Activated CD4-positive, alpha-beta memory T cell treated with anti-CD3 and anti-CD28 coated beads for 36 hours (primary cell): ENCODE measurements at regions not wholly inside any gene's neighbourhood (a gene's known extent, or its start where the extent isn't known, plus 50 kb on each side); places are given as distances from the start of the nearest gene placed in this dataset.
"Not testable (repeated sequence)": the region's sequence is repeated elsewhere in the genome, so short reads cannot be mapped to it uniquely, and the experiment has no call there.

Source experiments
- CTCF ChIA-PET: fragments of 350-600 bp; sonication (Branson Sonifier 250); formaldehyde crosslinking; loops from one replicate; lab custom pipeline; 2021; ENCODE audit warnings: antibody characterized with exemption, inconsistent platforms; lab: Charles Lee
- POLR2A ChIA-PET: fragments of 350-600 bp; sonication (Branson Sonifier 250); formaldehyde crosslinking; loops from one replicate; lab custom pipeline; 2021; ENCODE audit warnings: antibody characterized with exemption; lab: Charles Lee
- DNase-seq: peaks from one replicate; pipeline ENCODE4 v3.0.0-alpha.2; 2020
- H3K27ac Mint-ChIP-seq: one replicate; pipeline ENCODE4 v1.8.0; 2021; ENCODE audit warnings: mixed read lengths
- H3K27me3 Mint-ChIP-seq: one replicate; pipeline ENCODE4 v1.8.0; 2021; ENCODE audit warnings: mixed read lengths
- H3K36me3 Mint-ChIP-seq: one replicate; pipeline ENCODE4 v1.8.0; 2021; ENCODE audit warnings: mixed read lengths
- H3K4me1 Mint-ChIP-seq: one replicate; pipeline ENCODE4 v1.8.0; 2021; ENCODE audit warnings: low read depth, mixed read lengths
- H3K4me3 Mint-ChIP-seq: one replicate; pipeline ENCODE4 v1.8.0; 2021; ENCODE audit warnings: mild to moderate bottlenecking, mixed read lengths
- H3K9me3 Mint-ChIP-seq: one replicate; pipeline ENCODE4 v1.8.0; 2021; ENCODE audit warnings: mixed read lengths
- intact Hi-C: fragments of 100-400 bp; cut with micrococcal nuclease; formaldehyde crosslinking; loops from one replicate; pipeline ENCODE4 v1.15.1; 2023

DNA sequence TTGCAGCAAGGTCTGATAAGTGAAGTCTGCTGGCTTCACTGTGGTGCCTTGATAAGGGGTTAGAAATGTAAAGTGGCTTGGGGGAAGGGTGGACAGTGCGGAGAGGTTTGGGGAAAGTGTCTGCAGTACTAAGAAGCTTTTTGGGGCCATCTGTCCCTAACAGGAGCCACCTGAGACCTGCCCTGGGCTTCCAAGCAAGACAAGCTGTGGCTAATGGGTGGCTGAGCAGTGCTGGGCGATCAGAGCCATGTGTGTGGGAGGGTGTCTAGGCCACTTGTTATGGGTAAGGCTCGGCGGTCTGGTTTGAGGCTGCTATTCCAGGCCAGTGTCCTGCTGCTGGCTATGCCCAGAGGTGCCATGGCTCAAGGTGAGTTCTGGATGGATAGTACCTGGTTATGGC, 185.4 kb upstream of the MTMR8 start:
- no peak overlapping the region for H3K27ac Mint-ChIP-seq
- no peaks in the 10 kb centered on the region for H3K4me1 Mint-ChIP-seq
- H3K36me3 Mint-ChIP-seq, result no peaks in the 10 kb centered on the region
- H3K27me3 Mint-ChIP-seq, result no peaks in the 10 kb centered on the region
- H3K4me3 Mint-ChIP-seq, result no peak overlapping the region
- POLR2A ChIA-PET, result no interaction called here
- no peak for DNase-seq
- intact Hi-C loops, result no loop called here
- CTCF ChIA-PET, result no interaction called here
- peaks cover 4% of the 10 kb centered on the region for H3K9me3 Mint-ChIP-seq

DNA sequence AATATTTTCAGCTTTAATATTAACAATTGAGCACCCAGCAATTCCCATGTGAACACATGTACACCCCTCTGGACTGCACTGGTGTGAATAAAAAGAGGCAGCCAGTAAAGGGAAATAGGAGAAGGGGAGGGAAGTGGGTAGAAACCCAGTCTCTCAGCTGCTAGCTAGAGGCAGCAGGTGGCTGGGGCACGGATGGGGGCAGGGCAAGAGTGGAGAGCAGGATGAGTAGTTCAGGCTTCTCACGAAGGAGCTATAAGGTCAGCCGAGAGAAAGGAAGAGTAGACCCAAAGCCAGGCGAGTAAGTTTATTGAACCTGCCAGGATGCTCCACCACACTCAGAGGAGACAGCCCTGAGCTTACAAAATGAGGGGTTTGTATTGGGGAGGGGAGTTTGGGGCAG, 184.8 kb upstream of the MTMR8 start:
- no peaks in the 10 kb centered on the region for H3K27me3 Mint-ChIP-seq
- CTCF ChIA-PET, result no interaction called here
- intact Hi-C loops, result no loop called here
- H3K36me3 Mint-ChIP-seq, result no peaks in the 10 kb centered on the region
- peak; percentile 12 for DNase-seq
- H3K4me1 Mint-ChIP-seq, result no peaks in the 10 kb centered on the region
- POLR2A ChIA-PET, result no interaction called here
- peaks cover 6% of the 10 kb centered on the region for H3K9me3 Mint-ChIP-seq
- no peak overlapping the region for H3K27ac Mint-ChIP-seq
- H3K4me3 Mint-ChIP-seq, result no peak overlapping the region

DNA sequence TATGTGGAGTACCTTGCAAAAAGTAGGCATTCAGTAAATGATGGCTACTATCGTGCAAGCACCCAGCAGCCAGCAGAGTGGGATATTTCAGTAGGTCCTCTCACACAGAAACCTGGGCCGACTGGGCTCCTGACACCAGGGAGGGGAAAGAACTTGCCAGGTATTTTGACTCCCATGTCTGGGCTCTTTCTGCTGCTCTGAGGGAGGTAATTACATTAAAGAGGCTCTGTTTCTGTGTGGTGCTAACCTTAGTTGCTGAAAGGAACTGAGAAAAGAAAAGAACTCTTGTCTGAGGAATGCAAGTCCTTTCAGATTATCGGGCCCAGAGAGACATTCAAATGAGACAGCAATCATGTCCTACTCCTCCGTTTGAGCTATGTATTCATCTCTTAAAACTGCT, 175.8 kb upstream of the MTMR8 start:
- H3K9me3 Mint-ChIP-seq, result peaks cover 3% of the 10 kb centered on the region
- ChIA-PET POLR2A (no interaction called here), CTCF (interaction anchor here (1.4 kb wide), 1 partner anchor 881 kb away, joined by 3 read pairs; no protein-coding TSS in a partner anchor)
- H3K36me3 Mint-ChIP-seq, result peaks cover 1% of the 10 kb centered on the region
- intact Hi-C loops, result no loop called here
- H3K4me1 Mint-ChIP-seq, result no peaks in the 10 kb centered on the region
- no peaks in the 10 kb centered on the region for H3K27me3 Mint-ChIP-seq
- no peak overlapping the region for H3K4me3 Mint-ChIP-seq
- no peak overlapping the region for H3K27ac Mint-ChIP-seq
- no peak for DNase-seq

DNA sequence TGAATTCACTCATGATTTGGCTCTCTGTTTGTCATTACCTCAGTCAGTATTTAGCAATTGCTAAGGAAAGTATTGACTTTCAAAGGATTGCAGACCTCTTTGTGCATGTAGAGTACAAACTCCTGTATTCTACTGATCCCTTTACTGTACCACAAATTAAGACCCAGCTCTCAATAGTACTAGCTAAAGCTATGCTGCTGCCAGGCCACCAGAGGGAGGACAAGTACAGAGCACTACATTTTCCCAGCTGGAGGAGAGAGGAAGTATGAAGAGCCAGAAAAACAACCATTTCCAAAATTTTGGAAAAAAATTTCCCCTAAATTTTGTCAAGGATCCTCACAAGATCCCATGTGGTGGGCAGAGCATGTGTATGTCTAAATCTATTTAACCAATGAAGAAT, 175.0 kb upstream of the MTMR8 start:
- Mint-ChIP-seq H3K36me3 (peaks cover 1% of the 10 kb centered on the region), H3K27ac (no peak overlapping the region), H3K27me3 (no peaks in the 10 kb centered on the region), H3K4me1 (no peaks in the 10 kb centered on the region), H3K9me3 (no peaks in the 10 kb centered on the region), H3K4me3 (no peak overlapping the region)
- intact Hi-C loops, result no loop called here
- DNase-seq, result no peak
- ChIA-PET CTCF (interaction anchor here (1.4 kb wide), 1 partner anchor 882 kb away, joined by 3 read pairs; no protein-coding TSS in a partner anchor), POLR2A (no interaction called here)

DNA sequence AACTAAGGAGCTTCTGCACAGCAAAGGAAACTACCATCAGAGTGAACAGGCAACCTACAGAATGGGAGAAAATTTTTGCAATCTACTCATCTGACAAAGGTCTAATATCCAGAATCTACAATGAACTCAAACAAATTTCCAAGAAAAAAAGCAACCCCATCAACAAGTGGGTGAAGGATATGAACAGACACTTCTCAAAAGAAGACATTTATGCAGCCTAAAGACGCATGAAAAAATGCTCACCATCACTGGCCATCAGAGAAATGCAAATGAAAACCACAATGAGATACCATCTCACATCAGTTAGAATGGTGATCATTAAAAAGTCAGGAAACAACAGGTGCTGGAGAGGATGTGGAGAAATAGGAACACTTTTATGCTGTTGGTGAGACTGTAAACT, 170.1 kb upstream of the MTMR8 start:
- intact Hi-C loops, H3K36me3 Mint-ChIP-seq, H3K9me3 Mint-ChIP-seq, H3K27me3 Mint-ChIP-seq, H3K4me3 Mint-ChIP-seq, H3K27ac Mint-ChIP-seq, DNase-seq, H3K4me1 Mint-ChIP-seq, CTCF ChIA-PET, POLR2A ChIA-PET: not testable (repeated sequence)

DNA sequence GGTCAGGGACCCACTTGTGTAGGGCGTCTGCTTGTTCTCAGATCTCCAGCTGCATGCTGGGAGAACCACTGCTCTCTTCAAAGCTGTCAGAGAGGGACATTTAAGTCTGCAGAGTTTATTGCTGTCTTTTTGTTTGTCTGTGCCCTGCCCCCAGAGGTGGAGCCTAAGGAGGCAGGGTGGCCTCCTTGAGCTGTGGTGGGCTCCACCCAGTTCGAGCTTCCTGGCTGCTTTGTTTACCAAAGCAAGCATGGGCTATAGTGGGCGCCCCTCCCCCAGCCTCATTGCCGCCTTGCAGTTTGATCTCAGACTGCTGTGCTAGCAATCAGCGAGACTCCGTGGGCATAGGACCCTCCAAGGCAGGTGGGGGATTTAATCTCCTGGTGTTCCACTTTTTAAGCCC, 154.0 kb upstream of the MTMR8 start:
- POLR2A ChIA-PET, CTCF ChIA-PET, H3K4me3 Mint-ChIP-seq, H3K4me1 Mint-ChIP-seq, H3K27ac Mint-ChIP-seq, H3K27me3 Mint-ChIP-seq, H3K36me3 Mint-ChIP-seq, H3K9me3 Mint-ChIP-seq, DNase-seq, intact Hi-C loops: not testable (repeated sequence)

DNA sequence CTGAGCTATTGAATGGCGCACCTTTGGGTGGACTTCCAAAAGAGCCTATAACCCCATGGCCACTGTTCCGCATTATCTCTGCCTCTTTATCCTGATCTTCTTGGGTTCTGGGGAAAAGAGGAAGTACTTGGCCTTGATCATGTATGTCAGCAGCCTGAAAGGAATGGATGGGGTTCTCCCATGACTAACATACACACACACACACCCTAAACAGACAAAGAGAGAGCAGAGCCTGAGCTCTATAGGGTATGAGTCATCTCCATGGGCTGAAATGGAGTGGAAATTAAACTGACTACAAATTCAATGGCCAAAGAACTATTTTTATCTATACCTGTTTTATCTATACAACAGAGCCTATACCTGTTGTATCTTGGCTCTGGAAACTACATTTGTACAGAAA, 141.5 kb upstream of the MTMR8 start:
- H3K9me3 Mint-ChIP-seq, result no peaks in the 10 kb centered on the region
- no peak overlapping the region for H3K27ac Mint-ChIP-seq
- intact Hi-C loops, result no loop called here
- ChIA-PET POLR2A (no interaction called here), CTCF (no interaction called here)
- H3K4me1 Mint-ChIP-seq, result no peaks in the 10 kb centered on the region
- H3K36me3 Mint-ChIP-seq, result no peaks in the 10 kb centered on the region
- no peak overlapping the region for H3K4me3 Mint-ChIP-seq
- no peaks in the 10 kb centered on the region for H3K27me3 Mint-ChIP-seq
- no peak for DNase-seq
